Kidney (tissue), 13 donors: ENCODE measurements at regions not wholly inside any gene's neighbourhood (a gene's known extent, or its start where the extent isn't known, plus 50 kb on each side); places are given as distances from the start of the nearest gene placed in this dataset.

Experiments used
- DNase-seq, 5 donors: peaks; one replicate each; pipeline ENCODE4 v3.0.0-alpha.2; 2013 to 2020
- FAIRE-seq: peaks from 2 replicates; lab custom pipeline; 2012; peaks lifted over from hg19 to GRCh38; lab: Jason Lieb, UNC
- H3K27ac ChIP-seq, 2 donors: one replicate each; pipeline ENCODE4 v1.7.0; 2013; ENCODE audit warnings: low read depth in 2 of 2, low read length in 2 of 2, inconsistent platforms in 1 of 2
- H3K27me3 ChIP-seq: one replicate; pipeline ENCODE4 v1.7.1; 2013; ENCODE audit warnings: low read length, inconsistent platforms; ENCODE audit not compliant: control insufficient read depth, insufficient read depth
- H3K36me3 ChIP-seq, 3 donors: one replicate each; pipeline versions ENCODE4 v1.7.0 to v1.7.1; 2013; ENCODE audit warnings: low read length in 3 of 3, control low read depth in 1 of 3, inconsistent platforms in 1 of 3; ENCODE audit not compliant: insufficient read depth in 3 of 3, control insufficient read depth in 2 of 3
- H3K4me1 ChIP-seq, 3 donors: one replicate each; pipeline versions ENCODE4 v1.7.0 to v1.7.1; 2013; ENCODE audit warnings: low read length in 3 of 3, inconsistent platforms in 1 of 3, low read depth in 1 of 3; ENCODE audit not compliant: control insufficient read depth in 2 of 3, insufficient read depth in 2 of 3
- H3K4me3 ChIP-seq, 3 donors: one replicate each; pipeline versions ENCODE4 v1.7.0 to v1.8.1; 2013; ENCODE audit warnings: low read length in 3 of 3, control low read depth in 1 of 3, inconsistent platforms in 1 of 3
- H3K9ac ChIP-seq, 3 donors: one replicate each; pipeline versions ENCODE4 v1.7.0 to v1.7.1; 2013; ENCODE audit warnings: low read length in 3 of 3, control low read depth in 1 of 3, inconsistent platforms in 1 of 3
- H3K9me3 ChIP-seq, 3 donors: one replicate each; pipeline versions ENCODE4 v1.7.0 to v1.7.1; 2013; ENCODE audit warnings: low read length in 3 of 3, control low read depth in 1 of 3, inconsistent platforms in 1 of 3; ENCODE audit not compliant: control insufficient read depth in 2 of 3, insufficient read depth in 1 of 3
- CTCF ChIP-seq: IDR thresholded peaks from 3 replicates; pipeline ENCODE4 v1.5.1; 2012; ENCODE audit warnings: mild to moderate bottlenecking, moderate library complexity, borderline replicate concordance; ENCODE audit not compliant: insufficient read depth; ENCODE audit errors: extremely low read depth
- intact Hi-C: fragments of 100-400 bp; cut with DNase I; formaldehyde crosslinking; loops from one replicate; pipeline ENCODE4 v1.11.1; 2022
- donor health status: control.
- donor health status: control.
- donor health status: control.
- donor health status: control.
- donor health status: control.
- donor health status: DM: yes; HTN: yes; CAD: no.
- donor health status: Normal renal cell carcinoma (clear cell type).

GRCh38 chr4:66647476-66647875, 897.8 kb downstream of the CENPC start:
- Histone ChIP-seq H3K4me3 (no peak overlapping the region), H3K36me3 (no peaks in the 10 kb centered on the region), H3K27ac (no peak overlapping the region), H3K9ac (no peak overlapping the region), H3K4me1 (no peaks in the 10 kb centered on the region), H3K9me3 (no peaks in the 10 kb centered on the region), H3K27me3 (no peaks in the 10 kb centered on the region)
- DNase-seq, result no peak
- intact Hi-C loops, result no loop called here
- no peak for FAIRE-seq
- no peak for TF ChIP-seq CTCF

- intact Hi-C loops, result no loop called here
- DNase-seq (no peak), FAIRE-seq (no peak)
- Histone ChIP-seq H3K4me1 (no peaks in the 10 kb centered on the region), H3K9ac (no peak overlapping the region), H3K36me3 (no peaks in the 10 kb centered on the region), H3K9me3 (no peaks in the 10 kb centered on the region), H3K4me3 (no peak overlapping the region), H3K27me3 (no peaks in the 10 kb centered on the region), H3K27ac (no peak overlapping the region)
- TF ChIP-seq CTCF, result no peak
Observed at GRCh38 chr4:66640233-66640990, 904.9 kb downstream of the CENPC start.

GRCh38 chr4:66639361-66639760, 905.9 kb downstream of the CENPC start:
- no peak for TF ChIP-seq CTCF
- Histone ChIP-seq H3K9me3 (no peaks in the 10 kb centered on the region), H3K4me1 (no peaks in the 10 kb centered on the region), H3K27me3 (no peaks in the 10 kb centered on the region), H3K27ac (no peak overlapping the region), H3K36me3 (no peaks in the 10 kb centered on the region), H3K4me3 (no peak overlapping the region), H3K9ac (no peak overlapping the region)
- peak in 1 of 5 donors; percentile 3 for DNase-seq
- FAIRE-seq, result no peak
- intact Hi-C loops, result no loop called here
